ENCODE measurements at regions not wholly inside any gene's neighbourhood (a gene's known extent, or its start where the extent isn't known, plus 50 kb on each side); places are given as distances from the start of the nearest gene placed in this dataset.

GRCh38 chr1:81158592-81158991 is 642.1 kb upstream of the ADGRL2 start:
- H3K36me3 ChIP-seq (ENCODE audit: control insufficient read depth in 1 of 2, insufficient read depth in 2 of 2, low read length in 2 of 2): no peaks in the 10 kb centered on the region
- H3K9ac ChIP-seq (ENCODE audit: low read depth in 1 of 2, low read length in 2 of 2): no peak overlapping the region
- H3K4me1 ChIP-seq (ENCODE audit: control insufficient read depth in 1 of 2, insufficient read depth in 2 of 2, low read length in 2 of 2): no peaks in the 10 kb centered on the region
- no peak overlapping the region for H3K4me3 ChIP-seq (ENCODE audit: low read depth in 1 of 2, low read length in 2 of 2)
- H3K27ac ChIP-seq (ENCODE audit: low read depth, low read length): no peak overlapping the region
- no peaks in the 10 kb centered on the region for H3K27me3 ChIP-seq (ENCODE audit: control insufficient read depth in 1 of 2, insufficient read depth in 2 of 2, low read length in 2 of 2)
- H3K9me3 ChIP-seq (ENCODE audit: control insufficient read depth in 1 of 2, low read length in 2 of 2): no peaks in the 10 kb centered on the region

- no peak overlapping the region for H3K27ac ChIP-seq (ENCODE audit: low read depth, low read length)
- no peak overlapping the region for H3K4me3 ChIP-seq (ENCODE audit: low read depth in 1 of 2, low read length in 2 of 2)
- H3K4me1 ChIP-seq (ENCODE audit: control insufficient read depth in 1 of 2, insufficient read depth in 2 of 2, low read length in 2 of 2): no peaks in the 10 kb centered on the region
- H3K9ac ChIP-seq (ENCODE audit: low read depth in 1 of 2, low read length in 2 of 2): no peak overlapping the region
- no peaks in the 10 kb centered on the region for H3K9me3 ChIP-seq (ENCODE audit: control insufficient read depth in 1 of 2, low read length in 2 of 2)
- no peaks in the 10 kb centered on the region for H3K36me3 ChIP-seq (ENCODE audit: control insufficient read depth in 1 of 2, insufficient read depth in 2 of 2, low read length in 2 of 2)
- H3K27me3 ChIP-seq (ENCODE audit: control insufficient read depth in 1 of 2, insufficient read depth in 2 of 2, low read length in 2 of 2): no peaks in the 10 kb centered on the region
These were observed 643.0 kb upstream of the ADGRL2 start for GRCh38 chr1:81157686-81158085.

DNA sequence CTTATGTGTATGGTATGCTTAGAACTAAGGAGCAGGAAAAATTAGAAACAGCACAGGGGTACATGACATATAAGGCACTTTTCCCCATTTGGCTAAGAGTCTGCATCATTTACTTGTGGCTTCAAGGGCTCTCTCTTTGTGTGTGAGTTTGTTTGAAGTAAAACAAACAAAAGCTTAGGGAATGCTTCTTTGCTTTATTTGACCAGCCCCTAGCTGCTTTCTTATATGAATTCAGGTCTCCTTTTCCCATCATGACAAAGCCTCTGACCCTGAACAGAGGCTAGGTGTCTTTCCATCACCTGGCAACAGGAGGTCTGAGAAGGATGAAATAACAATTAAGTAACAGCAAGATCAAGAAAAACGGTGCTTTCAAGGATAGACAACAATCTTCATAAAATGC is 643.8 kb upstream of the ADGRL2 start:
- Histone ChIP-seq H3K4me3 (ENCODE audit: low read depth in 1 of 2, low read length in 2 of 2) (no peak overlapping the region), H3K9ac (ENCODE audit: low read depth in 1 of 2, low read length in 2 of 2) (no peak overlapping the region), H3K4me1 (ENCODE audit: control insufficient read depth in 1 of 2, insufficient read depth in 2 of 2, low read length in 2 of 2) (no peaks in the 10 kb centered on the region), H3K36me3 (ENCODE audit: control insufficient read depth in 1 of 2, insufficient read depth in 2 of 2, low read length in 2 of 2) (no peaks in the 10 kb centered on the region), H3K9me3 (ENCODE audit: control insufficient read depth in 1 of 2, low read length in 2 of 2) (no peaks in the 10 kb centered on the region), H3K27me3 (ENCODE audit: control insufficient read depth in 1 of 2, insufficient read depth in 2 of 2, low read length in 2 of 2) (no peaks in the 10 kb centered on the region), H3K27ac (ENCODE audit: low read depth, low read length) (no peak overlapping the region)

DNA sequence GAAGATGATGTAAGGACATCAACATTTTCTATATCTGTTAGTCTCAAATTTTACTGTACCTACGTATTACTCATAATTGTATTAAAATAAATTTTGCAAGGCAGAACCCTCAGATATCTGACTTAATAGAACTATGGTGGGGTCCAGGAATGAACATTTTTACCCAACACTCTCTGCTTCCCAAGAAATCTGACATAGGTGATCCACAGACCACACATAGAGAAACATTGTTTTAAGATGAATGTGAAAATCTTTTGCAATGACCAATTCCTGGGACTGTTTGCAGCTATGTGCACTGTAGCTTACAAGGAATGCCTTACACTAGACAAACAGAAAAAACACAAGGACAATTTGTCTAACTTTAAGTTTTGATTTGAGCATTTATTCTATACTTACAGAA is 645.6 kb upstream of the ADGRL2 start:
- H3K9me3 ChIP-seq (ENCODE audit: control insufficient read depth in 1 of 2, low read length in 2 of 2): no peaks in the 10 kb centered on the region
- H3K4me3 ChIP-seq (ENCODE audit: low read depth in 1 of 2, low read length in 2 of 2): no peak overlapping the region
- no peak overlapping the region for H3K27ac ChIP-seq (ENCODE audit: low read depth, low read length)
- no peak overlapping the region for H3K9ac ChIP-seq (ENCODE audit: low read depth in 1 of 2, low read length in 2 of 2)
- H3K4me1 ChIP-seq (ENCODE audit: control insufficient read depth in 1 of 2, insufficient read depth in 2 of 2, low read length in 2 of 2): no peaks in the 10 kb centered on the region
- no peaks in the 10 kb centered on the region for H3K27me3 ChIP-seq (ENCODE audit: control insufficient read depth in 1 of 2, insufficient read depth in 2 of 2, low read length in 2 of 2)
- H3K36me3 ChIP-seq (ENCODE audit: control insufficient read depth in 1 of 2, insufficient read depth in 2 of 2, low read length in 2 of 2): no peaks in the 10 kb centered on the region

DNA sequence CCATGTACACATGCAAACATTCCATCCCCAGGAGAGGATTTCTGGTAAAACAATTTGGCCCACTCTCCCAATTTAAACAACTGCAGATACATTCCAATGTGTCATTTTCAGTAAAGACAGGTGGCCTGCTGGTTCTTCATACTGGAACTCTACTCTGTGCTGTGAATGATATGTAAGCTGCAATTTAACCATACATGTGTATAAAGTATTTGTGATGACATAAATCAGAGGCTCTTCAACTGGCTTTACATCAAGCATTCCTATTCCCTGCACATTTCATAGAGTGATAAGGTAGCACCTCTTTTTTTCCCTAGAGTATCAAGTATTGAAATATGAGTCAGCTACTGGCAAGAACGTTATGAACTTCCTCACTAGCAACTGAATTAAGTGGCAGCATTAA is 649.5 kb upstream of the ADGRL2 start:
- no peaks in the 10 kb centered on the region for H3K4me1 ChIP-seq (ENCODE audit: control insufficient read depth in 1 of 2, insufficient read depth in 2 of 2, low read length in 2 of 2)

GRCh38 chr1:81149649-81150325 is 650.9 kb upstream of the ADGRL2 start:
- Histone ChIP-seq H3K9me3 (ENCODE audit: control insufficient read depth in 1 of 2, low read length in 2 of 2) (no peaks in the 10 kb centered on the region), H3K36me3 (ENCODE audit: control insufficient read depth in 1 of 2, insufficient read depth in 2 of 2, low read length in 2 of 2) (no peaks in the 10 kb centered on the region), H3K27ac (ENCODE audit: low read depth, low read length) (no peak overlapping the region), H3K9ac (ENCODE audit: low read depth in 1 of 2, low read length in 2 of 2) (no peak overlapping the region), H3K27me3 (ENCODE audit: control insufficient read depth in 1 of 2, insufficient read depth in 2 of 2, low read length in 2 of 2) (no peaks in the 10 kb centered on the region), H3K4me1 (ENCODE audit: control insufficient read depth in 1 of 2, insufficient read depth in 2 of 2, low read length in 2 of 2) (no peaks in the 10 kb centered on the region), H3K4me3 (ENCODE audit: low read depth in 1 of 2, low read length in 2 of 2) (no peak overlapping the region)

More for the DNA sequence above, 649.5 kb upstream of the ADGRL2 start:
- Histone ChIP-seq H3K27ac (ENCODE audit: low read depth, low read length) (no peak overlapping the region), H3K4me3 (ENCODE audit: low read depth in 1 of 2, low read length in 2 of 2) (no peak overlapping the region), H3K9ac (ENCODE audit: low read depth in 1 of 2, low read length in 2 of 2) (no peak overlapping the region), H3K36me3 (ENCODE audit: control insufficient read depth in 1 of 2, insufficient read depth in 2 of 2, low read length in 2 of 2) (no peaks in the 10 kb centered on the region), H3K27me3 (ENCODE audit: control insufficient read depth in 1 of 2, insufficient read depth in 2 of 2, low read length in 2 of 2) (no peaks in the 10 kb centered on the region), H3K9me3 (ENCODE audit: control insufficient read depth in 1 of 2, low read length in 2 of 2) (no peaks in the 10 kb centered on the region)

DNA sequence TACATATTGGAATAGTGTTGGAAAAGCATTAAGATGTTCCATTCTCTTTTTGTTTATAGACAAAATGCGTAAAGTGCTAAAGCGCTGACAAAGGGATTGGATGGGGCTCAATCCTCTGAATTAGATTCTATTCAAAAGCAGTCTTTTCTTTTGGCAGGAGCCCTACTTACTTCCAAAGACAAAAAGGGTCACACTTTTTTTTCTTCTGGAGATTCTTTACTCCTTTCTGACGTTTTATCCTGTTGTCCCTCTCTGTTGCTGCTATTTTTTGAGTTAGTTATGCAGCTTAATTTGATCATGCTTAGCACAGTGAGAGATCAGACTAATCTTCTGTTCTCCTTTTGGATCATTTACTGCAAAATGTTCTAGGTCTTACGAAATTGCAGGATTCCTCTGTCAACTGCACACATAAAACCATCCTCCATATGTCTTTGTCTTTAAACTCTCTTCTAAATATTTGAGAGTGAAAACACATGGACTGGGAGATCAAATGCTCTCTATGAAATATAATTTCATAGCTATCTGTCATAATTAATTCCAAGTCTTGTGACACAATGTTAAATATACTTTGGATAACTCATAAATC is 656.4 kb upstream of the ADGRL2 start:
- H3K4me3 ChIP-seq (ENCODE audit: low read depth in 1 of 2, low read length in 2 of 2): no peak overlapping the region
- no peaks in the 10 kb centered on the region for H3K36me3 ChIP-seq (ENCODE audit: control insufficient read depth in 1 of 2, insufficient read depth in 2 of 2, low read length in 2 of 2)
- H3K9ac ChIP-seq (ENCODE audit: low read depth in 1 of 2, low read length in 2 of 2): no peak overlapping the region
- no peaks in the 10 kb centered on the region for H3K27me3 ChIP-seq (ENCODE audit: control insufficient read depth in 1 of 2, insufficient read depth in 2 of 2, low read length in 2 of 2)
- H3K9me3 ChIP-seq (ENCODE audit: control insufficient read depth in 1 of 2, low read length in 2 of 2): no peaks in the 10 kb centered on the region
- no peak overlapping the region for H3K27ac ChIP-seq (ENCODE audit: low read depth, low read length)
- no peaks in the 10 kb centered on the region for H3K4me1 ChIP-seq (ENCODE audit: control insufficient read depth in 1 of 2, insufficient read depth in 2 of 2, low read length in 2 of 2)

- no peaks in the 10 kb centered on the region for H3K9me3 ChIP-seq (ENCODE audit: control insufficient read depth in 1 of 2, low read length in 2 of 2)
These were observed 658.5 kb upstream of the ADGRL2 start for GRCh38 chr1:81142099-81142826.

GRCh38 chr1:81135524-81135923 is 665.2 kb upstream of the ADGRL2 start:
- no peaks in the 10 kb centered on the region for H3K4me1 ChIP-seq (ENCODE audit: control insufficient read depth in 1 of 2, insufficient read depth in 2 of 2, low read length in 2 of 2)
- no peaks in the 10 kb centered on the region for H3K9me3 ChIP-seq (ENCODE audit: control insufficient read depth in 1 of 2, low read length in 2 of 2)
- H3K27me3 ChIP-seq (ENCODE audit: control insufficient read depth in 1 of 2, insufficient read depth in 2 of 2, low read length in 2 of 2): no peaks in the 10 kb centered on the region
- H3K36me3 ChIP-seq (ENCODE audit: control insufficient read depth in 1 of 2, insufficient read depth in 2 of 2, low read length in 2 of 2): no peaks in the 10 kb centered on the region
- H3K27ac ChIP-seq (ENCODE audit: low read depth, low read length): no peak overlapping the region
- no peak overlapping the region for H3K9ac ChIP-seq (ENCODE audit: low read depth in 1 of 2, low read length in 2 of 2)
- H3K4me3 ChIP-seq (ENCODE audit: low read depth in 1 of 2, low read length in 2 of 2): no peak overlapping the region

More at GRCh38 chr1:81142099-81142826, 658.5 kb upstream of the ADGRL2 start:
- Histone ChIP-seq H3K36me3 (ENCODE audit: control insufficient read depth in 1 of 2, insufficient read depth in 2 of 2, low read length in 2 of 2) (no peaks in the 10 kb centered on the region), H3K4me1 (ENCODE audit: control insufficient read depth in 1 of 2, insufficient read depth in 2 of 2, low read length in 2 of 2) (no peaks in the 10 kb centered on the region), H3K27ac (ENCODE audit: low read depth, low read length) (no peak overlapping the region), H3K4me3 (ENCODE audit: low read depth in 1 of 2, low read length in 2 of 2) (no peak overlapping the region), H3K27me3 (ENCODE audit: control insufficient read depth in 1 of 2, insufficient read depth in 2 of 2, low read length in 2 of 2) (no peaks in the 10 kb centered on the region), H3K9ac (ENCODE audit: low read depth in 1 of 2, low read length in 2 of 2) (no peak overlapping the region)

DNA sequence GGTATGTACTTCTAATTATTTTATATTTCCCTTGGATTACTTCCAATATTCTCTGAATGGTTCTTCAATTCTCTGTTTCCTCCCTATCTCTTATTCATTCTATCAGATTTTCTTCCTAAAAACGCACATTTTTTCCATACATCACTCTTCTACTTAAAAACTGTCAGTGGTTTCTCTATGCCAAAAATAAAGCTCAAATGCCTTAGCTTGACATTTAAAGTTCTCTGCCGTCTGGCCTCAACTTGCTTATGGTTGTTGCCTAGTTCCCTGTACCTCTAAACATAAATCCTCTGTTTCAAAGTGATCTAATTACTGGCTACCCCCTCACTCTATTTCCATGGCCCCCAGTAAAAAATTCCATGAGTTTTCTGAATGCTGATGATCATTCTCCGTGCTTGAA is 671.0 kb upstream of the ADGRL2 start:
- H3K27me3 ChIP-seq (ENCODE audit: control insufficient read depth in 1 of 2, insufficient read depth in 2 of 2, low read length in 2 of 2): no peaks in the 10 kb centered on the region
- no peak overlapping the region for H3K27ac ChIP-seq (ENCODE audit: low read depth, low read length)
- H3K4me3 ChIP-seq (ENCODE audit: low read depth in 1 of 2, low read length in 2 of 2): no peak overlapping the region
- no peak overlapping the region for H3K9ac ChIP-seq (ENCODE audit: low read depth in 1 of 2, low read length in 2 of 2)
- H3K4me1 ChIP-seq (ENCODE audit: control insufficient read depth in 1 of 2, insufficient read depth in 2 of 2, low read length in 2 of 2): no peaks in the 10 kb centered on the region
- no peaks in the 10 kb centered on the region for H3K9me3 ChIP-seq (ENCODE audit: control insufficient read depth in 1 of 2, low read length in 2 of 2)
- H3K36me3 ChIP-seq (ENCODE audit: control insufficient read depth in 1 of 2, insufficient read depth in 2 of 2, low read length in 2 of 2): no peaks in the 10 kb centered on the region
